GM19351 (cell line): ENCODE measurements at regions not wholly inside any gene's neighbourhood (a gene's known extent, or its start where the extent isn't known, plus 50 kb on each side); places are given as distances from the start of the nearest gene placed in this dataset.

Experiments used
- ATAC-seq: cut with Tn5 transposase; IDR thresholded peaks from one replicate; pipeline ENCODE4 v1.9.1; 2021; ENCODE audit warnings: mild to moderate bottlenecking, moderate library complexity; ENCODE audit not compliant: unreplicated experiment

GRCh38 chr12:69123919-69124638 lies 115.3 kb upstream of the CPSF6 start:
- no peak for ATAC-seq

DNA sequence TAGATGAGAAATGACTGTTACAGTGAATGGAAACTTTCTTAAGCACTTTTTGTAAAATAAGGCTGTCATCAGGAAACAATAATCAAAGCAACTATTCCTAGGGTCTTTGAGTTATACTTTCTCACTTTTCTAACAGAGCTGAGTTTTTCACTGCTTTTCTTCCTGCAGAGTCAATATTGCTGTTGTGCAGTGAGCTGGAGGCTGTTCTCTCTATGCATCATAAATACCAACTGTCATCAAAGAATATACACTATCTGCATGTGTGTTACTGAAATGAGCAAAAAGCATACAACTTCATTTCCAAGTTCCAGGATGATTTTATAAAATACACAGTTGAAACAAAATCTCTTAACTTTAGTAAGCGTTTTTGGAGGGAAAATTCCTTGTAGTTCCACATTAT lies 110.4 kb upstream of the CPSF6 start:
- ATAC-seq, result no peak

DNA sequence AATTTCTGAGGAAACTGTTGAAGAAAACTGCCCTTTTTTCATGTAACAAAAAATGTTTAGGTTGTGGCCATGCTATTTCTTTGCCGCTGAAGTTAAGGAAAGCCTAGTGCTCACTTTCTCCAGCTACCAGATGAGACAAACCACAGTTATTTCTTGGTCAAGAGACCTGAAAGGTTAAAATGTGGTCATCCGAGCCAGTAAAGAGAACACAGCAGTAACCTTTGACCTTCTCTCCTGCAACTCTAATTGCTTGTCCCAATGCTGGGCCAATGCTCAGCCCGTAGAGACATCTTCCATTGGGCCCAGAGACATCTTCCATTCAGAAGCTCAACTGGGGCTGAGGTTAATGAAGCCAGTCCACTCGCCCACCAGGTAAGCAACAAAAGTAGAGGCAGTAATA lies 109.8 kb upstream of the CPSF6 start:
- ATAC-seq, result no peak

DNA sequence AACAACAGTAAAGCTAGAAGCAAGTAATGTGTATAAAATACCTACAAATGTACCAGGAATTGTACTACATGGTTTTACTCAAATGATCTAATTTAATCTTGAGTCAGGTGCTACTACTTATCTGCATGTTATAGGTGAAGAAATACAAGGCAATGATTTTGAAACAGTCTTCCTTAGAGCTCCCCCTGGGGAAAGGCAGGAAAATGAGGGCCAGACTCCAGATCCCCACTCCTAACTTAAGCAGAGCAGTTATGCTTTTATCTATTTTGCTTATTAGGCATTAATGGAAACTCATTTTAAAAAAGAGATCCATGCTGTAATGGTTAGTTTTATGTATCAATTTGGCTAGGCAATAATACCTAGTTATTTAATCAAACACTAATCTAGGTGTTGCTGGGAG lies 109.3 kb upstream of the CPSF6 start:
- no peak for ATAC-seq

DNA sequence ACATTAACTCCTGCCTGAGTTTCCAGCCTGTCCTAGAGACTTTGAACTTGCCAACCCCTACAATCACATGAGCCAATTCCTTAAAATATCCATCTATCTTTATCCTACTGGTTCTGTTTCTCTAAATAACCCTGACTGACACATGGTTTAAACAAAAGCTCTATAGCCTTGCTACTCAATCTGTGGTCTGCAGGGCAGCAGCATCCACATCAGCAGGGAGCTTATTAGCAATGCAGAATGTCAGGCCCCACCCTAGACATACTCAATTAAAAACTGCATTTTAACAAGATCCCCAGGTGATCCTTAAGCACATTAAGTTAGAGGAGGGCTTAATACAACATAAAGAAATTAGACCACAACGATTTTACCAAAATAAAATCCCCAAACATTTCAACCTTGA lies 108.3 kb upstream of the CPSF6 start:
- no peak for ATAC-seq

GRCh38 chr12:69136931-69137613 lies 102.3 kb upstream of the CPSF6 start:
- ATAC-seq, result no peak

DNA sequence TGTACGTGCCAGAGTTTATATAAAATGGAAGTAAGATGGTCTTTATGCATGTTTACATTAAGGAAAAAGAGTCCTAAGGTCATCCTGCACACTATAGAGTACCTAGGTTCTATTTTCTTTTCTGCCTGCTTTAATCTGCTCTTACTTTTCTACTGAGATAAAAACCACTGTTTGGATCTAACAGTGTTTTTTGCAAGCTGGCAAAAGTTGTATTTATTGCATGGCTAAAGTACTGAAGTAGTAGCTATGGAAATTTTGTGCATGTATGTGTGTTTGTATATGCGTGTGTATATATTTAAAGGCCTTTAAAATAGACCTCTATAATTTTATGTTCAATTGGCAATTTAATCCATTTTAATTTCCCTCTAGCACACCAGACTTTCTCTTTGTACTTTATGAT lies 98.3 kb upstream of the CPSF6 start:
- ATAC-seq, result no peak

- no peak for ATAC-seq
These were observed 90.1 kb upstream of the CPSF6 start for GRCh38 chr12:69149270-69149669.

GRCh38 chr12:69150083-69150795 lies 89.1 kb upstream of the CPSF6 start:
- ATAC-seq, result no peak

DNA sequence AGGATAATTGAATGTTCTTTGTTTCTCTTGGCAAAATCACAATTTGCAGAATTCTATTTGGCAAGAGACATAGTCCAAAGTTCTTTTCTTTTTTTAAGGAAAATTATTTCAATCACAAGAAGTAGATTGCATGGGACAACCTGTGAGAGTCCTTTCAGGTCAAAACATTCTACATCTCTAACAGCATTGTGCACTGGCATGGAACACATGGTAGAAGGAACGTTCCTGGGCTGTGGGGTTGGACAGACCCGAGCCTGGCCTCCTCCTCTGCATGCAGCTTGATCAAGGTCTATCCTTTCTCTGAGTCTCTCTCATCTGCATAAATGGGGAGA lies 88.6 kb upstream of the CPSF6 start:
- ATAC-seq, result no peak

- no peak for ATAC-seq
These were observed 88.1 kb upstream of the CPSF6 start for GRCh38 chr12:69151254-69151764.

DNA sequence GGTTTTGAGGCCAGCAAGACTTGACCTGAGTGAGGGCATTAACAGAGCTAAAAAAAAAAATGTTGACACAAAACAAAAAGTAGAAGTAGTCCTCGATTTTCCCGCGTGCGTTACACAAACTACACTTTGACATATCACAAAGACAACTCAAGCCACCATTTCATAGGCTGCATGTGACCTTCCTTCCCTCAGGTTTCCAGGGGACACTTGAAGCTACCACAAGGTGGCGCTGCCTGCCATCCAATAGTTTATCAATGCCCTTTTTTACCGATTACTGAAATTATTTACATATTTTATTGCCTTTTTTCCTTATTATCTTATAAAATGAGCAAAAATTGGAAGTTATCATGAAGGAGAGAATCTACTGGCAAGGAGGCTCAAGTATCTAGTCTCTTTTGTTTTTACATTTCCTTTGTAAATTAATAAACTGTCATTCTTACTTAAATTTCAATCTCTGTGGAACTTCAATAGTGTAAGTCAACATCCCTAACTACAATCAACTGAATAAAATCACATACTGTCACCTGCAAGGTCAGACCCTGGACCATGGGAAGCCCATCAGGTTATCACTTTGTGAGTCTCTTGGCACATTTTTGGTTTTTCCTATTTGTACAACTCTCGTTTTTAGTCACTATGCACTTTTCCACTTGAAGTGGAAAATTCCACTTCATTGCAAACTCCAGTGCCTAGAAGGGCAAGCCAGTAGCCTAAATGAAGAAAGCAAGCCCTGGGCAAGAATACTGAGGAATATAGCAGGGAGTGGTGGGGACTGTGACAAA lies 84.6 kb upstream of the CPSF6 start:
- peak; percentile 45 for ATAC-seq

DNA sequence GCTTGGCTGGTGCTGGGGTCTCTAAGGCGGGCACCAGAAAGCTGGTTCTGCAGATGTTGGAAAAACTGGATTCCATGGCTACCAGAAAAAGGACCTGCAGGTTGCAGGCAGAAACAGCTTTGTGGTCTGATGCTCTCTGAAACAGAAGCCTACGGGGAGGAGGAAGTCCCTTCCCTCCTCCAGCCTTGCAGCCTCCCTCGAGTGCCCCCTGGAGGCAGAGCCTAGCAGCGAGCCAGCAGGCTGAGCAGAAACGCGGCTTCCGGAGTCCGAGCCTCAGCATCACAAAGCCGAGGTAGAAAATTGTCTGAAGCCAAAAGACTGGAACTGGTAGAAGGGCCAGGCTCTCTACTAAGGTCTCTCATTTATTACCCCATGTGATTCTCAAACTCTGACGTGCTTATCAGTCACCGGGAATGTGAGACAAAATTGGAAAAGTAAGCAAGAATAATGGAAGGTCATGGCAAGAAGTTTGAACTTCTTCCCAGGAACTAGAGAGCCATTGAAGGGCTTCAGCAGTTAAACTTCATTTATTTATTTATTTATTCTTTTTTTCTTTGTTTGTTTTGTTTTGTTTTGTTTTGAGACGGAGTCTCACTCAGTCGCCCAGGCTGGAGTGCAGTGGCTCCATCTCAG lies 82.2 kb upstream of the CPSF6 start:
- ATAC-seq, result peak; percentile 88

DNA sequence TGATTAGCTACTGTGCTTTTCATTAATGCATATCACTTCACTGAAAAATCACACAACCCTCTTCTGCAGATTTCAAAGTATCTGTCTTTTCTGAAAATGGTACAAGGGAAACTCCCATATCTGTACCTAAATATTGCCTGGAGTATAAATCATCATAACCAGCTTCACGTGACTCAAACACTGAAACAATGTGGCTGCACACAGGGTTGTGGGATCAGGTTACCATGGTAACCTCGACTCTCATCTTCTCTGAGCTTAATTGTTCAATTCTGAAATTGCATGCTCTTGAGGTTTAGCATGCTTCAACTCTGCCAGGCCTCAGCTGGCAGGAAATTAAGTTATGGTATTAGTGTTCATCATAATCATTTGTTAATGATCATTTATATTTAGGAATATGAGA lies 77.5 kb upstream of the CPSF6 start:
- peak; percentile 74 for ATAC-seq

DNA sequence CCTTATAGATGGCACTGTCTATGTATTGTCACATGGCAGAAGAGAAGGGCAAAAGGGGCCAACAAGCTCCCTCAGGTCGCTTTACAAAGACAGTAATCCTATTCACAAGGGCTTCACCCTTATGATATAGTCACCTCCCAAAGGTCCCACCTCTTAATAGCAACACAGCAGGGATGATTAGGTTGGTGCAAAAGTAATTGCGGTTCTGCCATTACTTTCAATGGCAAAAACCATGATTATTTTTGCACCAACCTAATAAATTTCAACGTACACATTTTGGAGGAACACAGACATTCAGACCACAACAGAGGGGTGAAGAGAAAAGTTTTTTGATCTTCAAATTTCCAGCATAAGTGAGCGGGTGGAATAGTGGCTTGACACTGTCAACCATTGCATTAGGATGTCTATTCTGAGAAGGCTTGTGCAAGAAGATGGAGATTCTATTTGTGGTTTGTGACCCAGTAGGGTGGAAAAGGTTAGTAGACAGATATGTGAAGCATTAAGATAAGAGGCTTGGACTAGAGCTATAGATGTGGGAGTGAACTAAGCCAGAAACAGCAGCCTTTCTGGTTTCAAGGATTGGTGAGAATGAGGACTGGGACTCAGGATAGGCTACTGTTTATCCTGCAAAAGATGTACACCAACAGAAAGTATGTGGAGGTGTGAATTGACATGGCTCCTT lies 75.5 kb upstream of the CPSF6 start:
- ATAC-seq, result no peak

- no peak for ATAC-seq
These were observed 71.7 kb upstream of the CPSF6 start for GRCh38 chr12:69167648-69168165.

- no peak for ATAC-seq
These were observed 71.0 kb upstream of the CPSF6 start for GRCh38 chr12:69168363-69168762.

- no peak for ATAC-seq
These were observed 70.5 kb upstream of the CPSF6 start for GRCh38 chr12:69168828-69169227.

GRCh38 chr12:69170293-69170692 lies 69.1 kb upstream of the CPSF6 start:
- ATAC-seq, result no peak

DNA sequence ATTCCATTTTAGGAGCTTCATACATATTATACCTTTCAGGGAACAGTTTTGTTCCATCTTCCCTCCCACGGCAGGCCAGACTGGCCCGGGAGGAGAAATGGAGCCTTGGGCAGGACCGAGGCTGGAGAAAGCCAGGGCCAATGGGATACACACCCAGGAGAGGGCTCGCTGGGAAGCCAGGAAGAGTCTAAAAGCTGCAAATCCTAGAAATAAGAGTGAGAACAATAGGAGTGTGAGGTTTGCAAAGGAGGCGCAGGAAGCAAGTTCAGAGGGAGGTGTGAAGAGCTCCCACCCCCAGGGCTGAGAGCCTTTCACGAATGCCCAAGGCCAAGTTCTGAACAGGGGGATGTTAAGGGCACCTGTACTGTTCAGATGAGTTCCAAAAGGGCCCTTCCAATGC lies 67.5 kb upstream of the CPSF6 start:
- ATAC-seq, result no peak
